ENCODE measurements at regions not wholly inside any gene's neighbourhood (a gene's known extent, or its start where the extent isn't known, plus 50 kb on each side); places are given as distances from the start of the nearest gene placed in this dataset.

DNA sequence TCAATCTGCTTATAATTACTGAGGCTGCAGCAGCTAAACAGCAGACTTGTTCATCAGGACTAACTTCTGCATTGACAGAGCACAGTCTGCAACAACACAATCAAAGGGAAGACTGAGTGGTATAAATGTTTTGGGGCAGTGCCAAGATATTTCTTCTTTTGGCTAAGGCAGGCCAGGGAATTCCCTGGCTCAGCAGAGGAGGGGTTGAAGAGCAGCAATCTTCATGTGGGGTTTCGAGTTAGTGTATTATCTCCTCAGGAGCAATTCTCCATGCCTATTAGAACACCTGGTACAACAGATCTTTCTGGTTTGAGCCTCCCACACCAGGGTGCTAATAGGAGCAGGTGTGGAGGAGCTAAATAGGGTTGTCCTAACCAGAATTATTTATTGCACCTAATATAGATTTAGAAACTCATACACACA lies 103.0 kb upstream of the STK17B start:
- no peak for DNase-seq (ENCODE audit: low read depth)
- TF ChIP-seq CTCF (IDR thresholded peaks at IDR 0.05; ENCODE audit: control insufficient read depth, extremely low read depth, insufficient read depth), result no peak
- H3K4me3 ChIP-seq (ENCODE audit: low read depth, low read length), result no peak overlapping the region

DNA sequence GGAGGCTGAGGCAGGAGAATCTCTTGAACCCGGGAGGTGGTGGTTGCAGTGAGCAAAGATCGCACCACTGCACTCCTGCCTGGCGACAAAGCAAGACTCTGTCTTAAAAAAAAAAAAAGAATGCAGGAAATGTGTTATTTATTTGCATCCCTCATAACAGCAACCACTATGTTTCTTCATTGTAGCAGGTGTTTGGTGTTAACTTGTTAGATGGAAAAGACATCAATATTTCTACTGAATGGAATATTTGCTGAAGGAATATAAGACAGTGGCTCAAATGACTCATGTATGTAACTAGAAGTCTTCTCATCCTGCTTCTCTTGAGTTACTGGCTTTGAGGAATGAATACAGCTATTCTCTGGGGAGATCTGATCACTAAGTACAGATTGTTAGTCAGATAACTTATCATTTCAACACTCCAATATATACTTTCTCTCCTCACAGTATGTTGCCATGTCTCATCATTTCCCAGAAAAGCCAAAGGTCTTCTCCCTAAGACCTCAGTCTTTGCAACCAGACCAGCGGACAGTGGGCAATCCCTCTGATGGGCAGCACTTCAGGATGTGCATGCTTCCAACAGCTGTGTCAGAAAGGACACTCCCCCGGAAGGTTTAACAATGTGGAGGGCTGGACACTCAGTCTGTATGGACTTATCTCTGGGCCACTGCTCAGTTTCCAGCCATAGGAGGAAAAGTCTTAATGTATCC lies 104.4 kb upstream of the STK17B start:
- TF ChIP-seq CTCF (IDR thresholded peaks at IDR 0.05; ENCODE audit: control insufficient read depth, extremely low read depth, insufficient read depth), result no peak
- no peak overlapping the region for H3K4me3 ChIP-seq (ENCODE audit: low read depth, low read length)
- DNase-seq (ENCODE audit: low read depth), result no peak

- no peak for DNase-seq (ENCODE audit: low read depth)
- TF ChIP-seq CTCF (IDR thresholded peaks at IDR 0.05; ENCODE audit: control insufficient read depth, extremely low read depth, insufficient read depth), result no peak
- H3K4me3 ChIP-seq (ENCODE audit: low read depth, low read length), result no peak overlapping the region
These were observed 105.0 kb upstream of the STK17B start for GRCh38 chr2:196276421-196276820.

- peak; percentile 46 for TF ChIP-seq CTCF (IDR thresholded peaks at IDR 0.05; ENCODE audit: control insufficient read depth, extremely low read depth, insufficient read depth)
- DNase-seq (ENCODE audit: low read depth), result no peak
- no peak overlapping the region for H3K4me3 ChIP-seq (ENCODE audit: low read depth, low read length)
These were observed 105.6 kb upstream of the STK17B start for GRCh38 chr2:196277002-196277401.

DNA sequence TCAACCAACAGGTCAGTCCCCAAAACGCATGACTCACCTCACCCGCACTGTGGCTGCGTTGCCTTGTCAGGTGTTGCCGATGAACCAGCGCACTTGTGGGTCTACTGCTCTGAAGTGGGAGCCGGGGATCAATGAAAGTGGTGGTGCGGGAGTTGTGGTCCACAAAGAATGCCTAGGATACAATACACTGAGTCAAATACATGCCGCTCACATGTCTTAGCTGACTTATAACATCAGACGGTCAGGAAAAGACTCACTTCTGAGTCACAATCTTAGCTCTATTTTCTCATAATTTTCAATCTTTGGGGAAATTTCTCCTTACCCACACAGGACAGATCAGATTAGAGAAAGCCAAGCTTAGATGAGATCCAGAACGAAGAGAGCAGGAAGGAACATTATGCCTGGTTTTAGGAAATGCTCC lies 107.1 kb upstream of the STK17B start:
- no peak for DNase-seq (ENCODE audit: low read depth)
- TF ChIP-seq CTCF (IDR thresholded peaks at IDR 0.05; ENCODE audit: control insufficient read depth, extremely low read depth, insufficient read depth), result no peak
- no peak overlapping the region for H3K4me3 ChIP-seq (ENCODE audit: low read depth, low read length)

GRCh38 chr2:196279541-196279940 lies 108.2 kb upstream of the STK17B start:
- DNase-seq (ENCODE audit: low read depth), result no peak
- no peak for TF ChIP-seq CTCF (IDR thresholded peaks at IDR 0.05; ENCODE audit: control insufficient read depth, extremely low read depth, insufficient read depth)

More at GRCh38 chr2:196279541-196279940, 108.2 kb upstream of the STK17B start:
- no peak overlapping the region for H3K4me3 ChIP-seq (ENCODE audit: low read depth, low read length)

Measured in LNCaP clone FGC (cell line).